T-cell (primary cell): ENCODE measurements at regions not wholly inside any gene's neighbourhood (a gene's known extent, or its start where the extent isn't known, plus 50 kb on each side); places are given as distances from the start of the nearest gene placed in this dataset.

ENCODE experiments used
- ATAC-seq, 4 experiments: fragments of 200-7000 bp in 3 of 4; fragments of 150-1000 bp in 1 of 4; cut with Tn5 transposase; replicated peaks in 1 of 4; 1 replicate in 3 of 4; 2 replicates in 1 of 4; pipeline ENCODE4 v1.10.0; 2021; ENCODE audit warnings: moderate library complexity in 3 of 4, mild to moderate bottlenecking in 2 of 4, moderate number of reproducible peaks in 1 of 4
- CTCF ChIA-PET, 2 donors: fragments of 300-600 bp; sonication (Branson Sonifier 250); formaldehyde crosslinking; loops; one replicate each; lab custom pipeline; 2022; ENCODE audit warnings: antibody characterized with exemption in 2 of 2; lab: Charles Lee
- POLR2A ChIA-PET, 2 donors: fragments of 300-600 bp; sonication (Branson Sonifier 250); formaldehyde crosslinking; loops; one replicate each; lab custom pipeline; 2022; ENCODE audit warnings: antibody characterized with exemption in 2 of 2; lab: Charles Lee
- DNase-seq, 35 experiments: peaks; one replicate each; pipeline versions ENCODE4 v3.0.0 to v3.0.0-alpha.2; 2013 to 2023
- H3K27ac ChIP-seq: one replicate; pipeline ENCODE4 v1.5.1; 2013; ENCODE audit warnings: low read length
- H3K27me3 ChIP-seq, 2 experiments: replicated peaks in 1 of 2; 1 replicate in 1 of 2; 2 replicates in 1 of 2; pipeline versions ENCODE4 v1.6.1 to v1.7.0; 2013; ENCODE audit warnings: low read length in 1 of 2, mixed read lengths in 1 of 2; ENCODE audit not compliant: control insufficient read depth in 2 of 2, insufficient read depth in 2 of 2; ENCODE audit errors: extremely low read depth in 1 of 2
- H3K36me3 ChIP-seq, 2 donors: 1 replicate in 1 of 2; 2 replicates in 1 of 2; pipeline versions ENCODE4 v1.6.1 to v1.7.0; 2013; ENCODE audit warnings: low read length in 1 of 2; ENCODE audit not compliant: control insufficient read depth in 2 of 2, insufficient read depth in 1 of 2; ENCODE audit errors: extremely low read depth in 1 of 2
- H3K4me1 ChIP-seq, 2 experiments: 1 replicate in 1 of 2; 2 replicates in 1 of 2; pipeline versions ENCODE4 v1.6.1 to v1.7.0; 2013; ENCODE audit warnings: low read length in 2 of 2, mixed read lengths in 1 of 2; ENCODE audit not compliant: insufficient read depth in 2 of 2, control insufficient read depth in 1 of 2; ENCODE audit errors: extremely low read depth in 1 of 2
- H3K4me3 ChIP-seq, 2 donors: 1 replicate in 1 of 2; 2 replicates in 1 of 2; pipeline versions ENCODE4 v1.5.1 to v1.7.0; 2013; ENCODE audit warnings: mild to moderate bottlenecking in 2 of 2, low read length in 1 of 2, moderate library complexity in 1 of 2; ENCODE audit not compliant: control insufficient read depth in 1 of 2; ENCODE audit errors: extremely low read depth in 1 of 2
- H3K9me3 ChIP-seq: 2 replicates; pipeline ENCODE4 v1.7.0; 2013
- H3K27ac Mint-ChIP-seq, 2 donors: one replicate each; pipeline ENCODE4 v1.8.0; 2020 to 2021; ENCODE audit warnings: mild to moderate bottlenecking in 2 of 2, mixed read lengths in 2 of 2
- H3K27me3 Mint-ChIP-seq, 2 donors: one replicate each; pipeline ENCODE4 v1.8.0; 2021 to 2022; ENCODE audit warnings: mixed read lengths in 2 of 2
- H3K36me3 Mint-ChIP-seq: one replicate; pipeline ENCODE4 v1.8.0; 2021; ENCODE audit warnings: mixed read lengths
- H3K4me1 Mint-ChIP-seq, 3 donors: one replicate each; pipeline ENCODE4 v1.8.0; 2020 to 2022; ENCODE audit warnings: mixed read lengths in 3 of 3, mild to moderate bottlenecking in 1 of 3
- H3K4me3 Mint-ChIP-seq, 3 donors: one replicate each; pipeline ENCODE4 v1.8.0; 2020 to 2022; ENCODE audit warnings: mild to moderate bottlenecking in 3 of 3, mixed read lengths in 3 of 3, moderate library complexity in 3 of 3
- H3K9me3 Mint-ChIP-seq, 3 donors: one replicate each; pipeline ENCODE4 v1.8.0; 2020 to 2022; ENCODE audit warnings: mixed read lengths in 3 of 3
- WGBS: methylation state at CpG from one replicate; pipeline ENCODE4 v1.1.5; 2013; ENCODE audit warnings: missing lambda C conversion rate; ENCODE audit not compliant: insufficient coverage; 5-methylcytosine and 5-hydroxymethylcytosine counted together

GRCh38 chr1:224486801-224487583, 52.4 kb upstream of the WDR26 start:
- H3K4me3 Mint-ChIP-seq, result no peak overlapping the region
- no peak for DNase-seq
- H3K4me1 ChIP-seq, result no peaks in the 10 kb centered on the region
- no peaks in the 10 kb centered on the region for H3K36me3 Mint-ChIP-seq
- no peak overlapping the region for H3K27ac ChIP-seq
- H3K9me3 ChIP-seq, result no peaks in the 10 kb centered on the region
- no peaks in the 10 kb centered on the region for H3K4me1 Mint-ChIP-seq
- WGBS, result no CpG with 5 or more reads among the region's 6 CpGs
- H3K36me3 ChIP-seq, result no peaks in the 10 kb centered on the region
- ChIA-PET CTCF (no interaction called here), POLR2A (interaction anchor here in 1 of 2 donors (0.5 kb wide), 1 partner anchor 96 kb away, joined by 3 read pairs; no protein-coding TSS in a partner anchor)
- no peaks in the 10 kb centered on the region for H3K27me3 ChIP-seq
- H3K4me3 ChIP-seq, result no peak overlapping the region
- no peak overlapping the region for H3K27ac Mint-ChIP-seq
- ATAC-seq, result no peak
- H3K9me3 Mint-ChIP-seq, result no peaks in the 10 kb centered on the region
- H3K27me3 Mint-ChIP-seq, result no peaks in the 10 kb centered on the region

- ChIA-PET POLR2A (no interaction called here), CTCF (interaction anchor here (0.5 to 0.8 kb wide), 4 partner anchors 23 to 376 kb away, joined by 3 to 5 read pairs (median 3); no protein-coding TSS in a partner anchor)
- Mint-ChIP-seq H3K27me3 (no peaks in the 10 kb centered on the region), H3K9me3 (no peaks in the 10 kb centered on the region), H3K4me1 (no peaks in the 10 kb centered on the region), H3K4me3 (no peak overlapping the region), H3K36me3 (no peaks in the 10 kb centered on the region), H3K27ac (no peak overlapping the region)
- H3K4me1 ChIP-seq, result no peaks in the 10 kb centered on the region
- DNase-seq (no peak), ATAC-seq (no peak)
- H3K36me3 ChIP-seq, result no peaks in the 10 kb centered on the region
- WGBS, result no CpG with 5 or more reads among the region's 2 CpGs
- no peak overlapping the region for H3K27ac ChIP-seq
- no peaks in the 10 kb centered on the region for H3K9me3 ChIP-seq
- H3K27me3 ChIP-seq, result no peaks in the 10 kb centered on the region
- no peak overlapping the region for H3K4me3 ChIP-seq
Measured at GRCh38 chr1:224488806-224489499, 54.4 kb upstream of the WDR26 start.

- no peaks in the 10 kb centered on the region for H3K9me3 Mint-ChIP-seq
- ATAC-seq (no peak), DNase-seq (no peak)
- no peaks in the 10 kb centered on the region for H3K4me1 Mint-ChIP-seq
- H3K27ac Mint-ChIP-seq, result no peak overlapping the region
- Histone ChIP-seq H3K36me3 (no peaks in the 10 kb centered on the region), H3K4me1 (no peaks in the 10 kb centered on the region), H3K27ac (no peak overlapping the region), H3K9me3 (no peaks in the 10 kb centered on the region), H3K27me3 (no peaks in the 10 kb centered on the region), H3K4me3 (no peak overlapping the region)
- 80% methylated on average over 1 of the region's 5 CpGs for WGBS
- H3K36me3 Mint-ChIP-seq, result no peaks in the 10 kb centered on the region
- ChIA-PET POLR2A (no interaction called here), CTCF (no interaction called here)
- H3K27me3 Mint-ChIP-seq, result no peaks in the 10 kb centered on the region
- H3K4me3 Mint-ChIP-seq, result no peak overlapping the region
Measured at GRCh38 chr1:224489534-224490365, 55.2 kb upstream of the WDR26 start.

- no peaks in the 10 kb centered on the region for H3K36me3 Mint-ChIP-seq
- no peaks in the 10 kb centered on the region for H3K36me3 ChIP-seq
- 100% methylated on average over 3 of the region's 7 CpGs for WGBS
- no peak overlapping the region for H3K27ac ChIP-seq
- ChIA-PET CTCF (interaction anchor here in 1 of 2 donors (1.1 kb wide), 1 partner anchor 432 kb away, joined by 3 read pairs; no protein-coding TSS in a partner anchor), POLR2A (no interaction called here)
- no peak overlapping the region for H3K27ac Mint-ChIP-seq
- DNase-seq, result no peak
- no peak for ATAC-seq
- H3K4me1 ChIP-seq, result no peaks in the 10 kb centered on the region
- no peaks in the 10 kb centered on the region for H3K9me3 ChIP-seq
- H3K9me3 Mint-ChIP-seq, result peaks cover 0 to 5% (median 0%) of the 10 kb centered on the region in 3 donors
- H3K4me3 Mint-ChIP-seq, result no peak overlapping the region
- no peaks in the 10 kb centered on the region for H3K27me3 ChIP-seq
- H3K4me1 Mint-ChIP-seq, result no peaks in the 10 kb centered on the region
- H3K27me3 Mint-ChIP-seq, result no peaks in the 10 kb centered on the region
- H3K4me3 ChIP-seq, result no peak overlapping the region
Measured at GRCh38 chr1:224490549-224491537, 56.2 kb upstream of the WDR26 start.

GRCh38 chr1:224492015-224492414, 57.4 kb upstream of the WDR26 start:
- Mint-ChIP-seq H3K27me3 (no peaks in the 10 kb centered on the region), H3K4me1 (peaks cover 0 to 4% (median 2%) of the 10 kb centered on the region in 3 donors), H3K9me3 (peaks cover 4 to 10% (median 5%) of the 10 kb centered on the region in 3 donors), H3K4me3 (no peak overlapping the region), H3K36me3 (no peaks in the 10 kb centered on the region), H3K27ac (no peak overlapping the region)
- Histone ChIP-seq H3K27me3 (no peaks in the 10 kb centered on the region), H3K27ac (no peak overlapping the region), H3K4me3 (no peak overlapping the region), H3K36me3 (no peaks in the 10 kb centered on the region), H3K9me3 (no peaks in the 10 kb centered on the region), H3K4me1 (no peaks in the 10 kb centered on the region)
- no peak for DNase-seq
- ATAC-seq, result no peak
- no CpG with 5 or more reads among the region's 1 CpG for WGBS
- ChIA-PET CTCF (interaction anchor here in 1 of 2 donors (1.1 kb wide), 1 partner anchor 431 kb away, joined by 3 read pairs; no protein-coding TSS in a partner anchor), POLR2A (no interaction called here)
